ENCODE measurements at regions not wholly inside any gene's neighbourhood (a gene's known extent, or its start where the extent isn't known, plus 50 kb on each side); places are given as distances from the start of the nearest gene placed in this dataset.

DNA sequence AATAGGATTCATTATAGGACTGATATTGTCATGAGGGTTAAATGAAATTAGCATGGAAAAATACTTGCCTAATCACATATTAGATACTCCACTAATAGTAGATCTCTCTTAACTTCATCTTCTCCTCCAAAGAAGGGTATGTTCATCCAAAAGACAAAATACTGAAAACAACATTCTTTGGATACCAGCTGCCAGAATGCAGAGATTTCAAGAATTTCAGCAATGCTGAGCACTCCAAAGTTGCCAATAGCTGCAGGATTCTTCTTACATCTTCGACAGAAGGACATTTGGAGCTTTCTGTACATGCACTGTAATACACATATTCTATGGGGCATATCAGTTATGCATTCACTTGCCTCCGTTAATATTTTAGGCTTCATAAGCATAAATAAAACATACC, 436.5 kb downstream of the HAPSTR1 start:
- in situ Hi-C loops (cut with MboI; ENCODE audit: low pct_ligation_motif_present in 1 of 4, low pct_unique_long_range_greater_than_20kb in 1 of 4, low sequenced_read_pairs in 3 of 4) (no loop called here), intact Hi-C loops (cut with DNase I; ENCODE audit: low total_unique reads) (loop anchor here (10.0 kb wide), 1 partner anchor 47 kb away; no protein-coding TSS in a partner anchor)
- H3K36me3 ChIP-seq, result no peaks in the 10 kb centered on the region
- no peaks in the 10 kb centered on the region for H3K4me1 ChIP-seq
- no peak overlapping the region for H3K4me3 ChIP-seq
- TF ChIP-seq, protein P1, sequence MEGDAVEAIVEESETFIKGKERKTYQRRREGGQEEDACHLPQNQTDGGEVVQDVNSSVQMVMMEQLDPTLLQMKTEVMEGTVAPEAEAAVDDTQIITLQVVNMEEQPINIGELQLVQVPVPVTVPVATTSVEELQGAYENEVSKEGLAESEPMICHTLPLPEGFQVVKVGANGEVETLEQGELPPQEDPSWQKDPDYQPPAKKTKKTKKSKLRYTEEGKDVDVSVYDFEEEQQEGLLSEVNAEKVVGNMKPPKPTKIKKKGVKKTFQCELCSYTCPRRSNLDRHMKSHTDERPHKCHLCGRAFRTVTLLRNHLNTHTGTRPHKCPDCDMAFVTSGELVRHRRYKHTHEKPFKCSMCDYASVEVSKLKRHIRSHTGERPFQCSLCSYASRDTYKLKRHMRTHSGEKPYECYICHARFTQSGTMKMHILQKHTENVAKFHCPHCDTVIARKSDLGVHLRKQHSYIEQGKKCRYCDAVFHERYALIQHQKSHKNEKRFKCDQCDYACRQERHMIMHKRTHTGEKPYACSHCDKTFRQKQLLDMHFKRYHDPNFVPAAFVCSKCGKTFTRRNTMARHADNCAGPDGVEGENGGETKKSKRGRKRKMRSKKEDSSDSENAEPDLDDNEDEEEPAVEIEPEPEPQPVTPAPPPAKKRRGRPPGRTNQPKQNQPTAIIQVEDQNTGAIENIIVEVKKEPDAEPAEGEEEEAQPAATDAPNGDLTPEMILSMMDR (IDR thresholded peaks at IDR 0.05), result no peak
- TF ChIP-seq POLR2A (IDR thresholded peaks at IDR 0.05) (no peak), POLR2AphosphoS5 (IDR thresholded peaks at IDR 0.05) (no peak), EP300 (IDR thresholded peaks at IDR 0.05; ENCODE audit: low read depth) (no peak)
- H3K9me3 ChIP-seq, result no peaks in the 10 kb centered on the region
- no peak for DNase-seq
- H3K27me3 ChIP-seq, result no peaks in the 10 kb centered on the region
- WGBS, 2 donors (ENCODE audit: low coverage in 1 of 2), result 69 to 80% methylated on average over 2 of the region's 2 CpGs
- no peak overlapping the region for H3K27ac ChIP-seq

DNA sequence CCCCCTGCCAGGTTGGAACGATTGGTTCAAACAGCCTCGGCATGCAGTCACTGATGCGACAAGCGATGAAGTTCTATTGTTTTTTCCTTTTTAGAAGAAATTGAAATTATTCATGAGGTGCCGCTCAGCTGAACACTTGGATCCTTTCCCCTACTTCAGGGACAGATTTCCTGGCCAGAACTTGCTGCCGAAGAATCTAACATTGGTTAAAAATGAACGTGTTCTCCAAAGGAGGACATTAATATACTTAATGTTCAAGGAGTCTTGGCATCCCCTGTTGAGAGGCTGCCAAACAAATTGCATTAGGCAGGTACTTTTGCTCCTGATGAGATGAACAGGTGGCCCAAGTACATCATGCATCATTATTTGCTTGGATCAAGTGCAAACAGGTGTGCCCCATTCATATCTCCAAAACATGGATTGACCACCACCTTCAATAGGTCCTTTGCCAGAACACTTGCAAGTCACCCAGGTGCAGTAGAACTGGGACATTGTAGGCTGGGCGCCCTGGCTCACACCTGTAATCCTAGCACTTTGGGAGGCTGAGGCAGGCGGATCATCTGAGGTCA, 437.2 kb downstream of the HAPSTR1 start:
- Histone ChIP-seq H3K36me3 (no peaks in the 10 kb centered on the region), H3K4me3 (no peak overlapping the region), H3K9me3 (no peaks in the 10 kb centered on the region), H3K27ac (no peak overlapping the region), H3K4me1 (no peaks in the 10 kb centered on the region), H3K27me3 (no peaks in the 10 kb centered on the region)
- 63 to 75% methylated on average over 5 to 9 of the region's 9 CpGs for WGBS, 2 donors (ENCODE audit: low coverage in 1 of 2)
- TF ChIP-seq EP300 (IDR thresholded peaks at IDR 0.05; ENCODE audit: low read depth), result no peak
- TF ChIP-seq, protein P1 (IDR thresholded peaks at IDR 0.05), result no peak
- no peak for TF ChIP-seq POLR2A (IDR thresholded peaks at IDR 0.05)
- TF ChIP-seq POLR2AphosphoS5 (IDR thresholded peaks at IDR 0.05), result no peak
- in situ Hi-C loops (cut with MboI; ENCODE audit: low pct_ligation_motif_present in 1 of 4, low pct_unique_long_range_greater_than_20kb in 1 of 4, low sequenced_read_pairs in 3 of 4), result no loop called here
- no peak for DNase-seq
- intact Hi-C loops (cut with DNase I; ENCODE audit: low total_unique reads), result loop anchor here (10.0 kb wide), 1 partner anchor 46 kb away; no protein-coding TSS in a partner anchor

DNA sequence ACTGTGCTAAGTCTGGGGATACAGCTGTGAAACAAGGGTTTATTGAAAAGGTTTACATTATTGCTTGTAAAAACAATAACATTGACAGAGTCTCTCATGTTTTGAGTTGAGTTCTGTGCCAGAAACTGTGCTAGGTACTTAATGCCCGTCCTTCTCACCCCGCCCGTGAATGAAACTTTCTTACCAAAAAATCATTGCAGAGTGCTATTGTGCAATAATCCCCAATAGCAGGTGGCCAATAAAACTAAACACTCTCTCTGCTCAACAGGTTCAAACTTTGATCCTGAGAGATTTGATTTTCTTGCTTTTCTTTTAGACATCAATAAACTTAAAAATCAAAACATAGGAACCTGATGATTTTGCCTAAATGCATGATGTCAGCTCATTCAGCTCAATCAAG, 441.6 kb downstream of the HAPSTR1 start:
- DNase-seq, result no peak
- no peaks in the 10 kb centered on the region for H3K36me3 ChIP-seq
- TF ChIP-seq, protein P1 (IDR thresholded peaks at IDR 0.05), result no peak
- TF ChIP-seq POLR2AphosphoS5 (IDR thresholded peaks at IDR 0.05) (no peak), POLR2A (IDR thresholded peaks at IDR 0.05) (no peak), EP300 (IDR thresholded peaks at IDR 0.05; ENCODE audit: low read depth) (no peak)
- H3K9me3 ChIP-seq, result no peaks in the 10 kb centered on the region
- in situ Hi-C loops (cut with MboI; ENCODE audit: low pct_ligation_motif_present in 1 of 4, low pct_unique_long_range_greater_than_20kb in 1 of 4, low sequenced_read_pairs in 3 of 4), result no loop called here
- H3K4me1 ChIP-seq, result no peaks in the 10 kb centered on the region
- no peak overlapping the region for H3K4me3 ChIP-seq
- WGBS, 2 donors (ENCODE audit: low coverage in 1 of 2), result 50 to 62% methylated on average over 3 of the region's 3 CpGs
- no peaks in the 10 kb centered on the region for H3K27me3 ChIP-seq
- H3K27ac ChIP-seq, result no peak overlapping the region
- intact Hi-C loops (cut with DNase I; ENCODE audit: low total_unique reads), result no loop called here

DNA sequence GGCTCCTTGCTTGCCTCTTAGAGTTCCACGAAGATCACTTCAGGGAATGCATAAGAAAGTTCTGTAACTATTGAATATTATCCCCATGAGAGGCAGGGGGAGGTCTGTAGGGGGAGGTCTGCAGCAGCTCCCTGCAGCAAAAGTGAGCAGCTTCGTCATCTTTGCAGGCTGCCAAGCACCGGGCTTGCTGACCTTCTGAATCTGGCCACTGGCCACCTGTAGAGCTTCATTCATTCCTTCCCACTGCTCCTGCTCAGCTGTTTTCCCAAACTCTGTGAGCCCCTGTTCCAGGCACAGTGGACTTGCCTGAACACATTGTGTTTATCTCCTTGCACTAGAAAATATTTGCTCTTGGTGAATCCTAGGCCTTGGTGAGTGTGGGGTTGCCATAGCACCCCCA, 443.3 kb downstream of the HAPSTR1 start:
- in situ Hi-C loops (cut with MboI; ENCODE audit: low pct_ligation_motif_present in 1 of 4, low pct_unique_long_range_greater_than_20kb in 1 of 4, low sequenced_read_pairs in 3 of 4), result no loop called here

More for the DNA sequence above, 443.3 kb downstream of the HAPSTR1 start:
- WGBS, 2 donors (ENCODE audit: low coverage in 1 of 2), result 69 to 71% methylated on average over 2 to 3 of the region's 3 CpGs
- Histone ChIP-seq H3K36me3 (no peaks in the 10 kb centered on the region), H3K4me3 (no peak overlapping the region), H3K27me3 (no peaks in the 10 kb centered on the region), H3K27ac (no peak overlapping the region), H3K4me1 (no peaks in the 10 kb centered on the region), H3K9me3 (no peaks in the 10 kb centered on the region)
- intact Hi-C loops (cut with DNase I; ENCODE audit: low total_unique reads), result no loop called here
- TF ChIP-seq POLR2AphosphoS5 (IDR thresholded peaks at IDR 0.05) (no peak), POLR2A (IDR thresholded peaks at IDR 0.05) (no peak), EP300 (IDR thresholded peaks at IDR 0.05; ENCODE audit: low read depth) (no peak)
- TF ChIP-seq, protein P1 (IDR thresholded peaks at IDR 0.05), result no peak
- no peak for DNase-seq
